Mammary epithelial cell (primary cell): ENCODE measurements at regions not wholly inside any gene's neighbourhood (a gene's known extent, or its start where the extent isn't known, plus 50 kb on each side); places are given as distances from the start of the nearest gene placed in this dataset.

ENCODE experiments used
- EZH2 ChIP-seq: IDR thresholded peaks from 2 replicates; pipeline ENCODE4 v1.6.1; 2012; ENCODE audit warnings: low read length, inconsistent platforms, borderline replicate concordance
- TF ChIP-seq, protein P1 (sequence below), 2 donors: IDR thresholded peaks in 1 of 2; conservative IDR thresholded peaks in 1 of 2; 2 replicates each; pipeline ENCODE4 v1.5.1; 2011 to 2012; ENCODE audit warnings: inconsistent platforms in 2 of 2, low read length in 2 of 2, mild to moderate bottlenecking in 2 of 2, control low read depth in 1 of 2, low read depth in 1 of 2; ENCODE audit not compliant: insufficient read depth in 1 of 2; ENCODE audit errors: extremely low read depth in 1 of 2

DNA sequence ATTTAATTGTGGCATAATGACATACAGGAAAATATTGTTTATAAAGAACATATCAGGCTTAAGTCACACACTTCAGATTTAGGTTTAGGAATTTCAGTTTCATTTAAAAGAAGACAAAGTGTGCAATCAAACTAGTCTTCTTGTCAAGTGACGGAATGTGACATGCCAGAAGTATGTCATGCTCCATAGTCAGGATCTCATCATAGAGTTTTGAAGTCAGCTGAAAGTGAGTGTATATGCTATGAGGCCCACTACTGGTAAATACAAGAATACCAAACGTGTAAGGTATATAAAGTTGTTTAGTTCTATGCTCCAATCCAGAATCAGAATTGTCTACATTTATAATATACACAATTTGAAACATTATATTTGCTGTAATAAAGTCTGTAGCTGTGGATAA is 988.4 kb downstream of the TBL1XR1 start:
- TF ChIP-seq, protein P1, sequence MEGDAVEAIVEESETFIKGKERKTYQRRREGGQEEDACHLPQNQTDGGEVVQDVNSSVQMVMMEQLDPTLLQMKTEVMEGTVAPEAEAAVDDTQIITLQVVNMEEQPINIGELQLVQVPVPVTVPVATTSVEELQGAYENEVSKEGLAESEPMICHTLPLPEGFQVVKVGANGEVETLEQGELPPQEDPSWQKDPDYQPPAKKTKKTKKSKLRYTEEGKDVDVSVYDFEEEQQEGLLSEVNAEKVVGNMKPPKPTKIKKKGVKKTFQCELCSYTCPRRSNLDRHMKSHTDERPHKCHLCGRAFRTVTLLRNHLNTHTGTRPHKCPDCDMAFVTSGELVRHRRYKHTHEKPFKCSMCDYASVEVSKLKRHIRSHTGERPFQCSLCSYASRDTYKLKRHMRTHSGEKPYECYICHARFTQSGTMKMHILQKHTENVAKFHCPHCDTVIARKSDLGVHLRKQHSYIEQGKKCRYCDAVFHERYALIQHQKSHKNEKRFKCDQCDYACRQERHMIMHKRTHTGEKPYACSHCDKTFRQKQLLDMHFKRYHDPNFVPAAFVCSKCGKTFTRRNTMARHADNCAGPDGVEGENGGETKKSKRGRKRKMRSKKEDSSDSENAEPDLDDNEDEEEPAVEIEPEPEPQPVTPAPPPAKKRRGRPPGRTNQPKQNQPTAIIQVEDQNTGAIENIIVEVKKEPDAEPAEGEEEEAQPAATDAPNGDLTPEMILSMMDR (conservative IDR thresholded peaks at IDR 0.05 in 1 of 2, IDR thresholded peaks at IDR 0.05 in 1 of 2; ENCODE audit: extremely low read depth in 1 of 2, insufficient read depth in 1 of 2, low read depth in 1 of 2, low read length in 2 of 2), result no peak
- no peak for TF ChIP-seq EZH2
